Spleen (tissue), 7 donors: ENCODE measurements at regions not wholly inside any gene's neighbourhood (a gene's known extent, or its start where the extent isn't known, plus 50 kb on each side); places are given as distances from the start of the nearest gene placed in this dataset.

Experiments
- POLR2A ChIP-seq, 3 donors: fragments of 450-650 bp; IDR thresholded peaks; one replicate each; pipeline ENCODE4 v1.5.1; 2017; ENCODE audit warnings: antibody characterized with exemption in 3 of 3, mild to moderate bottlenecking in 1 of 3
- POLR2AphosphoS5 ChIP-seq, 3 donors: sonication (generic); formaldehyde crosslinking; IDR thresholded peaks; one replicate each; pipeline ENCODE4 v1.5.1; 2017; ENCODE audit warnings: antibody characterized with exemption in 3 of 3
- TF ChIP-seq, protein P1 (sequence below), 11 experiments: fragments of 200-600 bp in 7 of 11; fragments of 450-650 bp in 4 of 11; sonication (generic) in 4 of 11; IDR thresholded peaks in 8 of 11; conservative IDR thresholded peaks in 3 of 11; 1 replicate in 7 of 11; 2 replicates in 4 of 11; pipeline versions ENCODE4 v1.4.0 to v1.8.0; 2016 to 2021; ENCODE audit warnings: antibody characterized with exemption in 11 of 11, inconsistent platforms in 4 of 11, mild to moderate bottlenecking in 1 of 11
- donor health status: DM: no; HTN: no; CAD: no; lungs with moderate emphysema.
- donor health status: DM: no; HTN: no; CAD: no.
- donor health status: DM: no; HTN: no; CAD: no.

DNA sequence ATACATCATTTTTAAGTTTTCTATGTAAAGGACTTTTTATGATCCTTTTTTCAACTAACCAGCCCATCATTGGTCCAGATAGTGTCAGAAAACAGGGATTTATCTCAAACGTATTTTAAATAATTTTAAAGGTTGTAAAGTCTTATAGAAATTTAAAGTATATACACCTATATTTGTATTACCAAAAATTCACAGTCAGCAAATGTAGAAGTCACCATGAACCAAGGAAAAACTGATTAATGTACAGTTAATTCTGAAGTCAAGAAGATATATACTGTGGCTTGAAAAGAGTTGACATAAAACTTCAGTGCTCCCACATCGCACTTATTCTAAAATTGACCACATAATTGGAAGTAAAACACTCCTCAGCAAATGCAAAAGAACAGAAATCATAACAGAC is 52.4 kb upstream of the MAP2 start:
- TF ChIP-seq, protein P1, sequence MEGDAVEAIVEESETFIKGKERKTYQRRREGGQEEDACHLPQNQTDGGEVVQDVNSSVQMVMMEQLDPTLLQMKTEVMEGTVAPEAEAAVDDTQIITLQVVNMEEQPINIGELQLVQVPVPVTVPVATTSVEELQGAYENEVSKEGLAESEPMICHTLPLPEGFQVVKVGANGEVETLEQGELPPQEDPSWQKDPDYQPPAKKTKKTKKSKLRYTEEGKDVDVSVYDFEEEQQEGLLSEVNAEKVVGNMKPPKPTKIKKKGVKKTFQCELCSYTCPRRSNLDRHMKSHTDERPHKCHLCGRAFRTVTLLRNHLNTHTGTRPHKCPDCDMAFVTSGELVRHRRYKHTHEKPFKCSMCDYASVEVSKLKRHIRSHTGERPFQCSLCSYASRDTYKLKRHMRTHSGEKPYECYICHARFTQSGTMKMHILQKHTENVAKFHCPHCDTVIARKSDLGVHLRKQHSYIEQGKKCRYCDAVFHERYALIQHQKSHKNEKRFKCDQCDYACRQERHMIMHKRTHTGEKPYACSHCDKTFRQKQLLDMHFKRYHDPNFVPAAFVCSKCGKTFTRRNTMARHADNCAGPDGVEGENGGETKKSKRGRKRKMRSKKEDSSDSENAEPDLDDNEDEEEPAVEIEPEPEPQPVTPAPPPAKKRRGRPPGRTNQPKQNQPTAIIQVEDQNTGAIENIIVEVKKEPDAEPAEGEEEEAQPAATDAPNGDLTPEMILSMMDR (IDR thresholded peaks at IDR 0.05 in 8 of 11, conservative IDR thresholded peaks at IDR 0.05 in 3 of 11): no peak
- no peak for TF ChIP-seq POLR2A (IDR thresholded peaks at IDR 0.05)
- no peak for TF ChIP-seq POLR2AphosphoS5 (IDR thresholded peaks at IDR 0.05)
